ENCODE measurements at regions not wholly inside any gene's neighbourhood (a gene's known extent, or its start where the extent isn't known, plus 50 kb on each side); places are given as distances from the start of the nearest gene placed in this dataset.

DNA sequence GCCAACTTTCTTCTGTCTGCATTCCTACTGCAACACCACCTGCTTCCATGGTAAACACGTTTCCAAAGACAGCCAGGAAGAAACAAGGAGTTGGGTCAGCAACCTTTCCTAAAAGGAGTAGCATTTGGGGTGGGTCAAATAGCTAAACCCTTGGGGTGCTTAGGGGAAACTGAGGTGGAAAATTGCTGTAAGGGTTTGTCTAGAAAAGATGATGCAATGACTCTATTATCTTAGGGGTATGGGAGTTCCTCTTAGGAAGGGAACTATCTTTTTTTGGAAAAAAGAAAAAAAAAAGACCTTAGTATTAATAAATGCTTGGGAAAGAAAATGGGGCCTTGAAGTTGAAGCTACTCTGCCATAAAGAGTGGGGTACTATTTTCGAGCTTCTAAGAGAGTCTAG, 86.1 kb upstream of the POMGNT2 start:
- no peaks in the 10 kb centered on the region for H3K27me3 ChIP-seq (ENCODE audit: insufficient read depth, poor library complexity, severe bottlenecking)
- no peak overlapping the region for H3K4me3 ChIP-seq (replicated peaks; ENCODE audit: insufficient read depth, low read length)
- no peak for DNase-seq (ENCODE audit: low read depth in 1 of 2, low spot score in 1 of 2)
- no peak overlapping the region for H3K27ac ChIP-seq (replicated peaks)
- TF ChIP-seq GABPA (IDR thresholded peaks at IDR 0.05; ENCODE audit: low read depth) = no peak
- TF ChIP-seq SPI1 (IDR thresholded peaks at IDR 0.05; ENCODE audit: borderline replicate concordance, low read depth) = no peak
- TF ChIP-seq, protein P1, sequence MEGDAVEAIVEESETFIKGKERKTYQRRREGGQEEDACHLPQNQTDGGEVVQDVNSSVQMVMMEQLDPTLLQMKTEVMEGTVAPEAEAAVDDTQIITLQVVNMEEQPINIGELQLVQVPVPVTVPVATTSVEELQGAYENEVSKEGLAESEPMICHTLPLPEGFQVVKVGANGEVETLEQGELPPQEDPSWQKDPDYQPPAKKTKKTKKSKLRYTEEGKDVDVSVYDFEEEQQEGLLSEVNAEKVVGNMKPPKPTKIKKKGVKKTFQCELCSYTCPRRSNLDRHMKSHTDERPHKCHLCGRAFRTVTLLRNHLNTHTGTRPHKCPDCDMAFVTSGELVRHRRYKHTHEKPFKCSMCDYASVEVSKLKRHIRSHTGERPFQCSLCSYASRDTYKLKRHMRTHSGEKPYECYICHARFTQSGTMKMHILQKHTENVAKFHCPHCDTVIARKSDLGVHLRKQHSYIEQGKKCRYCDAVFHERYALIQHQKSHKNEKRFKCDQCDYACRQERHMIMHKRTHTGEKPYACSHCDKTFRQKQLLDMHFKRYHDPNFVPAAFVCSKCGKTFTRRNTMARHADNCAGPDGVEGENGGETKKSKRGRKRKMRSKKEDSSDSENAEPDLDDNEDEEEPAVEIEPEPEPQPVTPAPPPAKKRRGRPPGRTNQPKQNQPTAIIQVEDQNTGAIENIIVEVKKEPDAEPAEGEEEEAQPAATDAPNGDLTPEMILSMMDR (IDR thresholded peaks at IDR 0.05; ENCODE audit: insufficient read depth, low read length) = no peak
- no peak for TF ChIP-seq POLR2AphosphoS5 (IDR thresholded peaks at IDR 0.05; ENCODE audit: low read depth)
- TF ChIP-seq, protein P2, sequence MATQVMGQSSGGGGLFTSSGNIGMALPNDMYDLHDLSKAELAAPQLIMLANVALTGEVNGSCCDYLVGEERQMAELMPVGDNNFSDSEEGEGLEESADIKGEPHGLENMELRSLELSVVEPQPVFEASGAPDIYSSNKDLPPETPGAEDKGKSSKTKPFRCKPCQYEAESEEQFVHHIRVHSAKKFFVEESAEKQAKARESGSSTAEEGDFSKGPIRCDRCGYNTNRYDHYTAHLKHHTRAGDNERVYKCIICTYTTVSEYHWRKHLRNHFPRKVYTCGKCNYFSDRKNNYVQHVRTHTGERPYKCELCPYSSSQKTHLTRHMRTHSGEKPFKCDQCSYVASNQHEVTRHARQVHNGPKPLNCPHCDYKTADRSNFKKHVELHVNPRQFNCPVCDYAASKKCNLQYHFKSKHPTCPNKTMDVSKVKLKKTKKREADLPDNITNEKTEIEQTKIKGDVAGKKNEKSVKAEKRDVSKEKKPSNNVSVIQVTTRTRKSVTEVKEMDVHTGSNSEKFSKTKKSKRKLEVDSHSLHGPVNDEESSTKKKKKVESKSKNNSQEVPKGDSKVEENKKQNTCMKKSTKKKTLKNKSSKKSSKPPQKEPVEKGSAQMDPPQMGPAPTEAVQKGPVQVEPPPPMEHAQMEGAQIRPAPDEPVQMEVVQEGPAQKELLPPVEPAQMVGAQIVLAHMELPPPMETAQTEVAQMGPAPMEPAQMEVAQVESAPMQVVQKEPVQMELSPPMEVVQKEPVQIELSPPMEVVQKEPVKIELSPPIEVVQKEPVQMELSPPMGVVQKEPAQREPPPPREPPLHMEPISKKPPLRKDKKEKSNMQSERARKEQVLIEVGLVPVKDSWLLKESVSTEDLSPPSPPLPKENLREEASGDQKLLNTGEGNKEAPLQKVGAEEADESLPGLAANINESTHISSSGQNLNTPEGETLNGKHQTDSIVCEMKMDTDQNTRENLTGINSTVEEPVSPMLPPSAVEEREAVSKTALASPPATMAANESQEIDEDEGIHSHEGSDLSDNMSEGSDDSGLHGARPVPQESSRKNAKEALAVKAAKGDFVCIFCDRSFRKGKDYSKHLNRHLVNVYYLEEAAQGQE (IDR thresholded peaks at IDR 0.05; ENCODE audit: insufficient replicate concordance, low read depth) = no peak

DNA sequence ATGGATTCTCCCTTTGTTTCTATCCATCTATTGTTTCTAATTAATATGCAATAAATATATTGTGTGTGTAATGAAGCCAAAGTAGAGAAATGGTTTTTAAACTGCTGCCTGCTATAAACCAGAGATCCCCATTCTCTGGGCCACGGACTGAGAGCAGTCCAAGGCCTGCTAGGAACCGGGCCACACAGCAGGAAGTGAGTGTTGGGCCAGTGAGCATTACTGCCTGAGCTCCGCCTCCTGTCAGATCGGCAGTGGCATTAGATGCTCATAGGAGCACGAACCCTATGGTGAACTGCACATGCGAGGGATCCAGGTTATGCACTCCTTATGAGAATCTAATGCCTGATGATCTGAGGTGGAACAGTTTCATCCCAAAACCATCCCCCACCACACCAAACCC, 85.2 kb upstream of the POMGNT2 start:
- no peak for DNase-seq (ENCODE audit: low read depth in 1 of 2, low spot score in 1 of 2)
- no peak overlapping the region for H3K27ac ChIP-seq (replicated peaks)
- H3K27me3 ChIP-seq (ENCODE audit: insufficient read depth, poor library complexity, severe bottlenecking) = no peaks in the 10 kb centered on the region
- no peak overlapping the region for H3K4me3 ChIP-seq (replicated peaks; ENCODE audit: insufficient read depth, low read length)
- TF ChIP-seq, protein P1 (IDR thresholded peaks at IDR 0.05; ENCODE audit: insufficient read depth, low read length) = no peak
- TF ChIP-seq SPI1 (IDR thresholded peaks at IDR 0.05; ENCODE audit: borderline replicate concordance, low read depth) (no peak), GABPA (IDR thresholded peaks at IDR 0.05; ENCODE audit: low read depth) (no peak), POLR2AphosphoS5 (IDR thresholded peaks at IDR 0.05; ENCODE audit: low read depth) (no peak)
- TF ChIP-seq, protein P2 (IDR thresholded peaks at IDR 0.05; ENCODE audit: insufficient replicate concordance, low read depth) = no peak

DNA sequence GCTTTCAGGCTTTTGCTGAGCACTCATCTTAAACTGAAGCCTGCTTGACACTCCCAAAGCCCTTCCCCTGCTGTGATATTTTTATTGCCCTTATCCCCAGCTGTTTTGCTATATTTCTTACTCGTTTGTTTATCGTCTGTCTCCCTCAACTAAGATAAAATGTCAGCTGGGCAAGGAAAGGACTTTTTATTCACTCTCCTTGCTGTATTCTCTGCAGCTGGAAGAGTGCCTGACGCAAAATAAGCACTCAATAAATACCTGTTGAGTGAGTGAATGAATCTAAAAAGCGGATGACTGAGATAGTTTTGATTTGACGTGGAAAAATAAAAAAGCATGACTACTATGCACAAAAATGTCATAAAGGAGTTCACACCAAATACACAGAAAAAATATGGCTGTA, 84.8 kb upstream of the POMGNT2 start:
- TF ChIP-seq SPI1 (IDR thresholded peaks at IDR 0.05; ENCODE audit: borderline replicate concordance, low read depth) (no peak), GABPA (IDR thresholded peaks at IDR 0.05; ENCODE audit: low read depth) (no peak), POLR2AphosphoS5 (IDR thresholded peaks at IDR 0.05; ENCODE audit: low read depth) (no peak)
- TF ChIP-seq, protein P2 (IDR thresholded peaks at IDR 0.05; ENCODE audit: insufficient replicate concordance, low read depth) = no peak
- TF ChIP-seq, protein P1 (IDR thresholded peaks at IDR 0.05; ENCODE audit: insufficient read depth, low read length) = no peak
- no peak overlapping the region for H3K4me3 ChIP-seq (replicated peaks; ENCODE audit: insufficient read depth, low read length)
- H3K27me3 ChIP-seq (ENCODE audit: insufficient read depth, poor library complexity, severe bottlenecking) = no peaks in the 10 kb centered on the region
- DNase-seq (ENCODE audit: low read depth in 1 of 2, low spot score in 1 of 2) = no peak
- H3K27ac ChIP-seq (replicated peaks) = no peak overlapping the region

Measured in HL-60 (cell line).